Suprapubic skin (tissue), 4 donors: ENCODE measurements at regions not wholly inside any gene's neighbourhood (a gene's known extent, or its start where the extent isn't known, plus 50 kb on each side); places are given as distances from the start of the nearest gene placed in this dataset.

Experiments used
- CTCF ChIP-seq, 2 donors: fragments of 200-600 bp in 1 of 2; fragments of 450-650 bp in 1 of 2; sonication (generic) in 1 of 2; IDR thresholded peaks; one replicate each; pipeline ENCODE4 v1.5.1; 2016 to 2019; ENCODE audit warnings: antibody characterized with exemption in 2 of 2, mild to moderate bottlenecking in 1 of 2, moderate library complexity in 1 of 2
- EP300 ChIP-seq: sonication (generic); formaldehyde crosslinking; IDR thresholded peaks from one replicate; pipeline ENCODE4 v1.6.1; 2017; ENCODE audit warnings: antibody characterized with exemption
- POLR2A ChIP-seq, 2 donors: fragments of 450-650 bp; IDR thresholded peaks; one replicate each; pipeline ENCODE4 v1.6.1; 2017; ENCODE audit warnings: antibody characterized with exemption in 2 of 2, mild to moderate bottlenecking in 2 of 2, moderate library complexity in 2 of 2
- POLR2AphosphoS5 ChIP-seq, 3 donors: sonication (generic); formaldehyde crosslinking; IDR thresholded peaks; one replicate each; pipeline ENCODE4 v1.6.1; 2017; ENCODE audit warnings: antibody characterized with exemption in 3 of 3

- TF ChIP-seq CTCF (IDR thresholded peaks at IDR 0.05) = no peak
- TF ChIP-seq POLR2A (IDR thresholded peaks at IDR 0.05) = no peak
- TF ChIP-seq EP300 = no peak
- TF ChIP-seq POLR2AphosphoS5 (IDR thresholded peaks at IDR 0.05) = no peak
These were observed 172.4 kb downstream of the PMP22 start for GRCh38 chr17:15092762-15093161.
